ENCODE measurements at regions not wholly inside any gene's neighbourhood (a gene's known extent, or its start where the extent isn't known, plus 50 kb on each side); places are given as distances from the start of the nearest gene placed in this dataset.

- no peaks in the 10 kb centered on the region for H4K20me1 ChIP-seq (ENCODE audit: insufficient read depth, low read length)
- no peaks in the 10 kb centered on the region for H3K9me3 ChIP-seq (ENCODE audit: insufficient read depth, low read length, severe bottlenecking)
- no peaks in the 10 kb centered on the region for H3K79me2 ChIP-seq (ENCODE audit: insufficient read depth, low read length)
- no peaks in the 10 kb centered on the region for H3K36me3 ChIP-seq (ENCODE audit: insufficient read depth, low read length)
- DNase-seq (no peak), ATAC-seq (ENCODE audit: insufficient read depth, low read depth) (no peak)
- TF ChIP-seq CTCF (IDR thresholded peaks at IDR 0.05; ENCODE audit: borderline replicate concordance, extremely low read depth, low read length, poor library complexity, severe bottlenecking) (no peak), EZH2 (IDR thresholded peaks at IDR 0.05; ENCODE audit: borderline replicate concordance, low read depth, low read length, severe bottlenecking) (no peak)
- no peak overlapping the region for H3K9ac ChIP-seq (ENCODE audit: low read depth, low read length)
- no peak overlapping the region for H3K4me2 ChIP-seq (ENCODE audit: insufficient read depth, low read length)
- H3K27ac ChIP-seq (ENCODE audit: low read length): no peak overlapping the region
- H3K4me3 ChIP-seq (ENCODE audit: low read depth in 1 of 2, low read length in 2 of 2): no peak overlapping the region
- no peaks in the 10 kb centered on the region for H3K27me3 ChIP-seq (ENCODE audit: insufficient read depth, low read length, poor library complexity)
- no peaks in the 10 kb centered on the region for H3K4me1 ChIP-seq (ENCODE audit: insufficient read depth, low read length)
- H2AFZ ChIP-seq (ENCODE audit: low read depth, low read length): no peak overlapping the region
Measured at GRCh38 chr18:47606526-47606925, 323.9 kb downstream of the SMAD2 start.

- ATAC-seq (ENCODE audit: insufficient read depth, low read depth) (no peak), DNase-seq (no peak)
- Histone ChIP-seq H3K27me3 (ENCODE audit: insufficient read depth, low read length, poor library complexity) (no peaks in the 10 kb centered on the region), H3K27ac (ENCODE audit: low read length) (no peak overlapping the region), H3K79me2 (ENCODE audit: insufficient read depth, low read length) (no peaks in the 10 kb centered on the region), H2AFZ (ENCODE audit: low read depth, low read length) (no peak overlapping the region), H3K4me1 (ENCODE audit: insufficient read depth, low read length) (no peaks in the 10 kb centered on the region), H4K20me1 (ENCODE audit: insufficient read depth, low read length) (no peaks in the 10 kb centered on the region), H3K9me3 (ENCODE audit: insufficient read depth, low read length, severe bottlenecking) (no peaks in the 10 kb centered on the region), H3K4me2 (ENCODE audit: insufficient read depth, low read length) (no peak overlapping the region), H3K36me3 (ENCODE audit: insufficient read depth, low read length) (no peaks in the 10 kb centered on the region), H3K4me3 (ENCODE audit: low read depth in 1 of 2, low read length in 2 of 2) (no peak overlapping the region), H3K9ac (ENCODE audit: low read depth, low read length) (no peak overlapping the region)
- TF ChIP-seq CTCF (IDR thresholded peaks at IDR 0.05; ENCODE audit: borderline replicate concordance, extremely low read depth, low read length, poor library complexity, severe bottlenecking) (no peak), EZH2 (IDR thresholded peaks at IDR 0.05; ENCODE audit: borderline replicate concordance, low read depth, low read length, severe bottlenecking) (no peak)
Measured at GRCh38 chr18:47605093-47605492, 325.4 kb downstream of the SMAD2 start.

- ATAC-seq (ENCODE audit: insufficient read depth, low read depth) (no peak), DNase-seq (no peak)
- TF ChIP-seq EZH2 (IDR thresholded peaks at IDR 0.05; ENCODE audit: borderline replicate concordance, low read depth, low read length, severe bottlenecking): no peak
- TF ChIP-seq CTCF (IDR thresholded peaks at IDR 0.05; ENCODE audit: borderline replicate concordance, extremely low read depth, low read length, poor library complexity, severe bottlenecking): no peak
- Histone ChIP-seq H3K27ac (ENCODE audit: low read length) (no peak overlapping the region), H3K79me2 (ENCODE audit: insufficient read depth, low read length) (no peaks in the 10 kb centered on the region), H4K20me1 (ENCODE audit: insufficient read depth, low read length) (no peaks in the 10 kb centered on the region), H3K9ac (ENCODE audit: low read depth, low read length) (no peak overlapping the region), H3K9me3 (ENCODE audit: insufficient read depth, low read length, severe bottlenecking) (no peaks in the 10 kb centered on the region), H3K4me2 (ENCODE audit: insufficient read depth, low read length) (no peak overlapping the region), H2AFZ (ENCODE audit: low read depth, low read length) (no peak overlapping the region), H3K36me3 (ENCODE audit: insufficient read depth, low read length) (no peaks in the 10 kb centered on the region), H3K4me3 (ENCODE audit: low read depth in 1 of 2, low read length in 2 of 2) (no peak overlapping the region), H3K4me1 (ENCODE audit: insufficient read depth, low read length) (no peaks in the 10 kb centered on the region), H3K27me3 (ENCODE audit: insufficient read depth, low read length, poor library complexity) (no peaks in the 10 kb centered on the region)
Measured at GRCh38 chr18:47604021-47604420, 326.4 kb downstream of the SMAD2 start.

GRCh38 chr18:47603158-47603557 lies 327.3 kb downstream of the SMAD2 start:
- no peak for TF ChIP-seq EZH2 (IDR thresholded peaks at IDR 0.05; ENCODE audit: borderline replicate concordance, low read depth, low read length, severe bottlenecking)
- no peak for TF ChIP-seq CTCF (IDR thresholded peaks at IDR 0.05; ENCODE audit: borderline replicate concordance, extremely low read depth, low read length, poor library complexity, severe bottlenecking)

More at GRCh38 chr18:47603158-47603557, 327.3 kb downstream of the SMAD2 start:
- no peaks in the 10 kb centered on the region for H3K4me1 ChIP-seq (ENCODE audit: insufficient read depth, low read length)
- DNase-seq (no peak), ATAC-seq (ENCODE audit: insufficient read depth, low read depth) (no peak)
- H3K36me3 ChIP-seq (ENCODE audit: insufficient read depth, low read length): no peaks in the 10 kb centered on the region
- H3K4me3 ChIP-seq (ENCODE audit: low read depth in 1 of 2, low read length in 2 of 2): no peak overlapping the region
- no peak overlapping the region for H3K9ac ChIP-seq (ENCODE audit: low read depth, low read length)
- H3K9me3 ChIP-seq (ENCODE audit: insufficient read depth, low read length, severe bottlenecking): no peaks in the 10 kb centered on the region
- no peaks in the 10 kb centered on the region for H4K20me1 ChIP-seq (ENCODE audit: insufficient read depth, low read length)
- H3K27me3 ChIP-seq (ENCODE audit: insufficient read depth, low read length, poor library complexity): no peaks in the 10 kb centered on the region
- no peaks in the 10 kb centered on the region for H3K79me2 ChIP-seq (ENCODE audit: insufficient read depth, low read length)
- H3K4me2 ChIP-seq (ENCODE audit: insufficient read depth, low read length): no peak overlapping the region
- H3K27ac ChIP-seq (ENCODE audit: low read length): no peak overlapping the region
- H2AFZ ChIP-seq (ENCODE audit: low read depth, low read length): no peak overlapping the region

Measured in DND-41 (cell line).